NT2/D1 (cell line): ENCODE measurements at regions not wholly inside any gene's neighbourhood (a gene's known extent, or its start where the extent isn't known, plus 50 kb on each side); places are given as distances from the start of the nearest gene placed in this dataset.

Source experiments
- SUZ12 ChIP-seq: IDR thresholded peaks from 2 replicates; pipeline ENCODE4 v1.6.1; 2011; ENCODE audit not compliant: insufficient read length, insufficient read depth; ENCODE audit errors: extremely low read depth
- YY1 ChIP-seq: IDR thresholded peaks from 2 replicates; pipeline ENCODE4 v1.6.1; 2011; ENCODE audit not compliant: insufficient read length, insufficient read depth

DNA sequence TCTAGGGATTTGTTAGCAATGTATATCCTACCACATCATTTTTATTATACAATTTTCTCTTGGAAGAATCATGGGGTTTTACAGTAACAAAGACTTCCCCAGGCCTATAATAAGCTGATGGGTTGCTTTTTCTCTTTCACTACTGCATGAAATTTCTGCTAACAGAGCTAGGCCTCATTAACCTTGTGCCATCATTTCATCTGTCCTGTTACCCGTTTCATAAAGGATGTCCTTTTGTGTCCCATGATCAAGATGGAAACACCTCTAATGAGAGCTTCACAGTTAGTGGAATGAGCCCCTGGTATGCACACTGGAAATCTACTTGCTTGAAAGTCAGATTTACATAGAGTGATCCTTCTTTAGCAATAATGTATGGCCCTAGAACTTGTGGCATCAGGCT, 138.7 kb downstream of the RXFP2 start:
- TF ChIP-seq SUZ12 (no peak), YY1 (no peak)
